Loucy (cell line): ENCODE measurements at regions not wholly inside any gene's neighbourhood (a gene's known extent, or its start where the extent isn't known, plus 50 kb on each side); places are given as distances from the start of the nearest gene placed in this dataset.

Source experiments
- H2AFZ ChIP-seq: fragments of 200-600 bp; sonication (generic); 2 replicates; pipeline ENCODE4 v1.6.0; 2016; ENCODE audit warnings: antibody characterized with exemption, mild to moderate bottlenecking, low read length, moderate library complexity
- H3F3A ChIP-seq: fragments of 200-600 bp; 2 replicates; pipeline ENCODE4 v1.6.0; 2016; ENCODE audit warnings: antibody characterized with exemption, low read depth, mild to moderate bottlenecking
- H3K27me3 ChIP-seq: fragments of 200-600 bp; sonication (generic); 2 replicates; pipeline ENCODE4 v1.6.1; 2014; ENCODE audit warnings: low read length, mild to moderate bottlenecking; ENCODE audit not compliant: insufficient read depth, poor library complexity, severe bottlenecking
- H3K36me3 ChIP-seq: fragments of 200-600 bp; sonication (generic); 2 replicates; pipeline ENCODE4 v1.6.1; 2016; ENCODE audit warnings: low read length; ENCODE audit not compliant: insufficient read depth
- H3K4me1 ChIP-seq: fragments of 200-600 bp; sonication (generic); 2 replicates; pipeline ENCODE4 v1.5.1; 2014; ENCODE audit warnings: low read length, mild to moderate bottlenecking; ENCODE audit not compliant: insufficient read depth, poor library complexity, severe bottlenecking
- H3K4me2 ChIP-seq: fragments of 200-600 bp; sonication (generic); 2 replicates; pipeline ENCODE4 v1.6.0; 2014; ENCODE audit warnings: antibody characterized with exemption, low read length, low read depth, mild to moderate bottlenecking; ENCODE audit not compliant: poor library complexity, severe bottlenecking
- H3K4me3 ChIP-seq: fragments of 200-600 bp; sonication (generic); 2 replicates; pipeline ENCODE4 v1.5.1; 2014; ENCODE audit warnings: low read length, mild to moderate bottlenecking, mixed read lengths; ENCODE audit not compliant: poor library complexity, severe bottlenecking
- H3K79me2 ChIP-seq: fragments of 200-600 bp; sonication (generic); 2 replicates; pipeline ENCODE4 v1.6.1; 2014; ENCODE audit warnings: low read length; ENCODE audit not compliant: insufficient read depth
- H3K9ac ChIP-seq: fragments of 200-600 bp; sonication (generic); 2 replicates; pipeline ENCODE4 v1.6.0; 2014; ENCODE audit warnings: mild to moderate bottlenecking, low read depth, low read length, moderate library complexity; ENCODE audit not compliant: poor library complexity, severe bottlenecking
- H3K9me2 ChIP-seq: fragments of 200-600 bp; sonication (generic); replicated peaks from 2 replicates; pipeline ENCODE4 v1.6.1; 2016; ENCODE audit warnings: low read depth, low read length, mixed read lengths
- H3K9me3 ChIP-seq: fragments of 200-600 bp; sonication (generic); 2 replicates; pipeline ENCODE4 v1.6.1; 2014; ENCODE audit warnings: mild to moderate bottlenecking, antibody characterized with exemption, low read length, low read depth; ENCODE audit not compliant: insufficient read depth
- H4K20me1 ChIP-seq: fragments of 200-600 bp; sonication (generic); 2 replicates; pipeline ENCODE4 v1.6.0; 2014; ENCODE audit warnings: antibody characterized with exemption, low read length, mild to moderate bottlenecking; ENCODE audit not compliant: insufficient read depth, poor library complexity, severe bottlenecking
- CTCF ChIP-seq: fragments of 200-600 bp; sonication (generic); conservative IDR thresholded peaks from 2 replicates; pipeline ENCODE4 v1.5.1; 2014; ENCODE audit warnings: mild to moderate bottlenecking, antibody characterized with exemption, low read length
- EZH2phosphoT487 ChIP-seq: fragments of 200-600 bp; IDR thresholded peaks from 2 replicates; pipeline ENCODE4 v1.6.1; 2018; ENCODE audit warnings: antibody characterized with exemption, mild to moderate bottlenecking, moderate library complexity, borderline replicate concordance

GRCh38 chr4:58090539-58090938 is 980.4 kb upstream of the IGFBP7 start:
- TF ChIP-seq EZH2phosphoT487 (no peak), CTCF (no peak)
- Histone ChIP-seq H2AFZ (no peak overlapping the region), H3K4me1 (no peaks in the 10 kb centered on the region)

GRCh38 chr4:58081356-58081755 is 971.2 kb upstream of the IGFBP7 start:
- H3K79me2 ChIP-seq: no peaks in the 10 kb centered on the region
- H3K27me3 ChIP-seq: no peaks in the 10 kb centered on the region

More at GRCh38 chr4:58090539-58090938, 980.4 kb upstream of the IGFBP7 start:
- H3K9ac ChIP-seq: no peak overlapping the region
- H3F3A ChIP-seq: no peaks in the 10 kb centered on the region
- H4K20me1 ChIP-seq: no peaks in the 10 kb centered on the region
- no peaks in the 10 kb centered on the region for H3K36me3 ChIP-seq
- no peak overlapping the region for H3K4me2 ChIP-seq
- no peaks in the 10 kb centered on the region for H3K27me3 ChIP-seq
- no peaks in the 10 kb centered on the region for H3K9me3 ChIP-seq
- H3K79me2 ChIP-seq: no peaks in the 10 kb centered on the region
- H3K4me3 ChIP-seq: no peak overlapping the region
- no peaks in the 10 kb centered on the region for H3K9me2 ChIP-seq

GRCh38 chr4:58075724-58076123 is 965.5 kb upstream of the IGFBP7 start:
- Histone ChIP-seq H3K9me2 (no peaks in the 10 kb centered on the region), H3K9me3 (no peaks in the 10 kb centered on the region), H3K36me3 (no peaks in the 10 kb centered on the region), H4K20me1 (no peaks in the 10 kb centered on the region), H3K4me3 (no peak overlapping the region), H3K4me1 (no peaks in the 10 kb centered on the region), H3F3A (no peaks in the 10 kb centered on the region), H3K9ac (no peak overlapping the region), H2AFZ (no peak overlapping the region), H3K79me2 (no peaks in the 10 kb centered on the region), H3K4me2 (no peak overlapping the region), H3K27me3 (no peaks in the 10 kb centered on the region)
- TF ChIP-seq CTCF (no peak), EZH2phosphoT487 (no peak)

More at GRCh38 chr4:58081356-58081755, 971.2 kb upstream of the IGFBP7 start:
- H3K36me3 ChIP-seq: no peaks in the 10 kb centered on the region
- no peaks in the 10 kb centered on the region for H3K4me1 ChIP-seq
- no peaks in the 10 kb centered on the region for H3K9me3 ChIP-seq
- no peak overlapping the region for H3K4me3 ChIP-seq
- H3K4me2 ChIP-seq: no peak overlapping the region
- no peaks in the 10 kb centered on the region for H4K20me1 ChIP-seq
- no peak overlapping the region for H3K9ac ChIP-seq
- no peak for TF ChIP-seq EZH2phosphoT487
- TF ChIP-seq CTCF: no peak
- H3F3A ChIP-seq: no peaks in the 10 kb centered on the region
- H2AFZ ChIP-seq: no peak overlapping the region
- no peaks in the 10 kb centered on the region for H3K9me2 ChIP-seq
